ACC112 (cell line): ENCODE measurements at regions not wholly inside any gene's neighbourhood (a gene's known extent, or its start where the extent isn't known, plus 50 kb on each side); places are given as distances from the start of the nearest gene placed in this dataset.
"Not testable (repeated sequence)": the region's sequence is repeated elsewhere in the genome, so short reads cannot be mapped to it uniquely, and the experiment has no call there.

Source experiments
- H2AFZ ChIP-seq: fragments of 200-600 bp; sonication (generic); one replicate; pipeline ENCODE4 v1.6.0; 2017; ENCODE audit warnings: antibody characterized with exemption, low read length; ENCODE audit not compliant: unreplicated experiment
- H3K27ac ChIP-seq: fragments of 200-600 bp; sonication (generic); 2 replicates; pipeline ENCODE4 v1.5.1; 2014; ENCODE audit warnings: low read depth, mild to moderate bottlenecking, antibody characterized with exemption, low read length, moderate library complexity
- H3K27me3 ChIP-seq: fragments of 200-600 bp; sonication (generic); 2 replicates; pipeline ENCODE4 v1.6.1; 2014; ENCODE audit warnings: mild to moderate bottlenecking, antibody characterized with exemption, low read length, moderate library complexity, mixed read lengths; ENCODE audit not compliant: insufficient read depth
- H3K36me3 ChIP-seq: fragments of 200-600 bp; sonication (generic); 2 replicates; pipeline ENCODE4 v1.6.1; 2016; ENCODE audit warnings: mild to moderate bottlenecking, antibody characterized with exemption, low read length, moderate library complexity, mixed read lengths; ENCODE audit not compliant: insufficient read depth
- H3K4me1 ChIP-seq: fragments of 200-600 bp; sonication (generic); one replicate; pipeline ENCODE4 v1.6.1; 2016; ENCODE audit warnings: low read length, mixed read lengths; ENCODE audit not compliant: insufficient read depth, unreplicated experiment, control insufficient read depth
- H3K4me3 ChIP-seq: fragments of 200-600 bp; sonication (generic); 2 replicates; pipeline ENCODE4 v1.5.1; 2014; ENCODE audit warnings: mild to moderate bottlenecking, low read depth, low read length
- H3K79me2 ChIP-seq: fragments of 200-600 bp; sonication (generic); one replicate; pipeline ENCODE4 v1.6.0; 2016; ENCODE audit warnings: low read length; ENCODE audit not compliant: control insufficient read depth, unreplicated experiment, insufficient read depth

GRCh38 chr4:83195269-83195668 is 80.7 kb upstream of the PLAC8 start:
- Histone ChIP-seq H3K79me2 (no peaks in the 10 kb centered on the region), H3K36me3 (no peaks in the 10 kb centered on the region), H3K4me3 (no peak overlapping the region), H3K4me1 (no peaks in the 10 kb centered on the region), H2AFZ (no peak overlapping the region), H3K27ac (no peak overlapping the region), H3K27me3 (no peaks in the 10 kb centered on the region)

- not testable (repeated sequence) for H2AFZ ChIP-seq
Measured at GRCh38 chr4:83194588-83194987, 80.1 kb upstream of the PLAC8 start.

GRCh38 chr4:83192634-83193033 is 78.1 kb upstream of the PLAC8 start:
- H3K79me2 ChIP-seq = no peaks in the 10 kb centered on the region

More at GRCh38 chr4:83194588-83194987, 80.1 kb upstream of the PLAC8 start:
- H3K27ac ChIP-seq, H3K36me3 ChIP-seq, H3K79me2 ChIP-seq, H3K27me3 ChIP-seq, H3K4me3 ChIP-seq, H3K4me1 ChIP-seq: not testable (repeated sequence)

GRCh38 chr4:83191026-83191425 is 76.5 kb upstream of the PLAC8 start:
- no peak overlapping the region for H2AFZ ChIP-seq
- no peak overlapping the region for H3K27ac ChIP-seq
- H3K4me3 ChIP-seq = no peak overlapping the region
- H3K79me2 ChIP-seq = no peaks in the 10 kb centered on the region
- H3K27me3 ChIP-seq = no peaks in the 10 kb centered on the region
- no peaks in the 10 kb centered on the region for H3K4me1 ChIP-seq
- no peaks in the 10 kb centered on the region for H3K36me3 ChIP-seq

More at GRCh38 chr4:83192634-83193033, 78.1 kb upstream of the PLAC8 start:
- H2AFZ ChIP-seq = no peak overlapping the region
- H3K4me3 ChIP-seq = no peak overlapping the region
- H3K27me3 ChIP-seq = no peaks in the 10 kb centered on the region
- no peaks in the 10 kb centered on the region for H3K36me3 ChIP-seq
- no peaks in the 10 kb centered on the region for H3K4me1 ChIP-seq
- H3K27ac ChIP-seq = no peak overlapping the region

GRCh38 chr4:83189631-83190136 is 75.2 kb upstream of the PLAC8 start:
- Histone ChIP-seq H3K4me3 (no peak overlapping the region), H3K36me3 (no peaks in the 10 kb centered on the region), H3K4me1 (no peaks in the 10 kb centered on the region), H3K79me2 (no peaks in the 10 kb centered on the region), H3K27ac (no peak overlapping the region), H2AFZ (no peak overlapping the region), H3K27me3 (no peaks in the 10 kb centered on the region)

GRCh38 chr4:83180431-83180968 is 66.0 kb upstream of the PLAC8 start:
- no peaks in the 10 kb centered on the region for H3K79me2 ChIP-seq
- H3K27ac ChIP-seq = no peak overlapping the region
- no peak overlapping the region for H3K4me3 ChIP-seq
- H2AFZ ChIP-seq = no peak overlapping the region
- H3K4me1 ChIP-seq = no peaks in the 10 kb centered on the region
- H3K36me3 ChIP-seq = no peaks in the 10 kb centered on the region
- H3K27me3 ChIP-seq = no peaks in the 10 kb centered on the region

GRCh38 chr4:83179205-83179604 is 64.7 kb upstream of the PLAC8 start:
- Histone ChIP-seq H2AFZ (no peak overlapping the region), H3K27ac (no peak overlapping the region), H3K4me1 (no peaks in the 10 kb centered on the region), H3K79me2 (no peaks in the 10 kb centered on the region), H3K4me3 (no peak overlapping the region), H3K27me3 (no peaks in the 10 kb centered on the region), H3K36me3 (no peaks in the 10 kb centered on the region)

GRCh38 chr4:83178029-83178428 is 63.5 kb upstream of the PLAC8 start:
- no peaks in the 10 kb centered on the region for H3K27me3 ChIP-seq
- no peak overlapping the region for H3K4me3 ChIP-seq
- H2AFZ ChIP-seq = no peak overlapping the region
- H3K27ac ChIP-seq = no peak overlapping the region
- H3K4me1 ChIP-seq = no peaks in the 10 kb centered on the region
- no peaks in the 10 kb centered on the region for H3K79me2 ChIP-seq
- no peaks in the 10 kb centered on the region for H3K36me3 ChIP-seq

- H3K27ac ChIP-seq = no peak overlapping the region
Measured at GRCh38 chr4:83177182-83177581, 62.7 kb upstream of the PLAC8 start.

GRCh38 chr4:83174844-83175414 is 60.4 kb upstream of the PLAC8 start:
- Histone ChIP-seq H3K36me3 (no peaks in the 10 kb centered on the region), H3K4me3 (no peak overlapping the region), H3K27ac (no peak overlapping the region), H2AFZ (no peak overlapping the region), H3K27me3 (no peaks in the 10 kb centered on the region), H3K4me1 (no peaks in the 10 kb centered on the region), H3K79me2 (no peaks in the 10 kb centered on the region)

More at GRCh38 chr4:83177182-83177581, 62.7 kb upstream of the PLAC8 start:
- no peaks in the 10 kb centered on the region for H3K4me1 ChIP-seq
- H3K36me3 ChIP-seq = no peaks in the 10 kb centered on the region
- H3K27me3 ChIP-seq = no peaks in the 10 kb centered on the region
- no peak overlapping the region for H3K4me3 ChIP-seq
- no peak overlapping the region for H2AFZ ChIP-seq
- no peaks in the 10 kb centered on the region for H3K79me2 ChIP-seq

- Histone ChIP-seq H3K79me2 (no peaks in the 10 kb centered on the region), H2AFZ (no peak overlapping the region), H3K36me3 (no peaks in the 10 kb centered on the region), H3K4me3 (no peak overlapping the region), H3K4me1 (no peaks in the 10 kb centered on the region), H3K27me3 (no peaks in the 10 kb centered on the region), H3K27ac (no peak overlapping the region)
Measured at GRCh38 chr4:83172371-83172770, 57.8 kb upstream of the PLAC8 start.
